ENCODE measurements at regions not wholly inside any gene's neighbourhood (a gene's known extent, or its start where the extent isn't known, plus 50 kb on each side); places are given as distances from the start of the nearest gene placed in this dataset.
A peak's percentile ranks its signal among the peaks of the same experiment; 100 is the strongest.
"Not testable (repeated sequence)": the region's sequence is repeated elsewhere in the genome, so short reads cannot be mapped to it uniquely, and the experiment has no call there.

DNA sequence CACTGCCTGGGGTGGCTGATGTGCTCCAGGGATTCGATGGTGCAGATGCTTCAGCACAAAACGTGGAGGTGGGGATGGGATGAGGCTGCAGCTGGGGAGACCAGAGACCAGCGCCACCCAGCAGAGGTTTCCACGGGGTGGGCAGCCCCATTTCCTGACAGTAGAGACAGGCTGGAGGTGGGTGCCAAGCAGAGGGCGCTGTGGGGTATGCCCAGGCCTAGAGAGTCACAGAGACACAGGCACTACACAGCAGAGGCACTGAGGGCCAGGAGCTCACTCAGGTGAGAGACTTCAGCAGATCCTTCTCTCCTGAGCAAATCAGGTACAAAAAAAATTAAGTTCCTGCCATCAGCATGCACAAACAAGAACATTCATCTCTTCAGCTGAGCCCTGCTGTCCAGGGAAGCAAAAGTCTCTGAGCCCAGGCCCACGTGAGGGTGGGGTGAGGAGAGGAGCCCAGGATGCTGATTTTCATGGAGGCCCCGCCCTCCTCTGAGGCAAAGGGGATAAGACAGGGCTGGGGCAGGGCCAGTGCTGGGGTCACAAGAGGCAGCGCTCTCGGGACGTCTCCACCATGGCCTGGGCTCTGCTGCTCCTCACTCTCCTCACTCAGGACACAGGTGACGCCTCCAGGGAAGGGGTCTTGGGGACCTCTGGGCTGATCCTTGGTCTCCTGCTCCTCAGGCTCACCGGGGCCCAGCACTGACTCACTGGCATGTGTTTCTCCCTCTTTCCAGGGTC lies 53.1 kb downstream of the GGTLC2 start:
- no peak for DNase-seq (ENCODE audit: low read depth, low spot score)

DNA sequence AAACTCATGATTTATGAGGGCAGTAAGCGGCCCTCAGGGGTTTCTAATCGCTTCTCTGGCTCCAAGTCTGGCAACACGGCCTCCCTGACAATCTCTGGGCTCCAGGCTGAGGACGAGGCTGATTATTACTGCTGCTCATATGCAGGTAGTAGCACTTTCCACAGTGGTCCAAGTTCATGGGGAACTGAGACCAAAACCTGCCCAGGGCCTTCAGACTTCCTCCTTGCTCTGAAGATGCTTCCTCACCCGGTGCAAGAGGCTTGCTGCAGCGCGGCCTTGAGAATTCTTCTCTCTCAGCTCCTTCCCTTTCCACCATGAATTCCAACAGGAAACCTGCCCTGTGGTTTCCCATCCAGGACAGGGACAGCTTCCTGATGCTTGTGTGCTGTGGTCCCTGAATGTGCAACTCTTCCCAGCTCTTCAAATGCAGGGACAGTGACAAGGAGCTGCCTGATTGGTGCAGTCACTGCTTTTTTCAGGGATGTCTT lies 53.9 kb downstream of the GGTLC2 start:
- DNase-seq (ENCODE audit: low read depth, low spot score) = no peak

DNA sequence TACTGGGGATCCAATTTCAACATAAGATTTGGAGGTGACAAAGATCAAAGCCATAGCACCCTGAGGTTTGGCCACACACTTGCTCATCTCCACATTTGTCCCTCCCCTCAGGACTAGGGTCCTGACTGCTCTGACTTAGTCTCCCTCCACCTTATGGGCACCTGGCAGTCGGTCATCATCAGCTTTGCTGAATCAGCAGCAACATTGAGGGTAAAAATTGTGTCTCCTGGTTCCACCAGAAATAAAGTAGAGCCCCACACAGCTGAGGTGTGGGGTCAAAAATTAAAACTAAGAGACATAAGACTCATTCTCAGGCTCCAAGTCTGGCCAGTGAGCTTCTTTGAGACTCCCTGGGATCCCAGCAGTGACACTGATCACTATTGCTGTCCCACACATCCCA lies 56.2 kb downstream of the GGTLC2 start:
- no peak for DNase-seq (ENCODE audit: low read depth, low spot score)

DNA sequence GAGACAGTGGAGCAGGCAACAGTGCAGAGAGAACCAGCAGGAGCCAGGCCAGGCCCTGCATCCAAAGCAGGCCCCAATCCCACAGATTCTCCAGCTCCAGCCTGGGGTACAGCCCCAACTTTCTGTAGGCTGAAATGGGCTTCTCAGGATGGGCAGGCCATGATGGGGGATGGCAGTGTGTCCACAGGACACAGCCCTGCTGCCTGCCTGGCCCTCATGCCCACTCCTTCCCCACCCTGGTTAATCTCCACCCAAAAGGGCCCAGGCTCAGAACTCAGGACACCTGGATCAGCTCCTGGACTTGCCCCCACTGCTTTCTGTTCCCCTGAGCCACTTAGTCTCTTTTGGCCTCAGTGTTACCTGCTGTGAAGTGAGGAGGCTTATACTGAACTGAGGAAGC lies 57.1 kb downstream of the GGTLC2 start:
- DNase-seq (ENCODE audit: low read depth, low spot score) = not testable (repeated sequence)

DNA sequence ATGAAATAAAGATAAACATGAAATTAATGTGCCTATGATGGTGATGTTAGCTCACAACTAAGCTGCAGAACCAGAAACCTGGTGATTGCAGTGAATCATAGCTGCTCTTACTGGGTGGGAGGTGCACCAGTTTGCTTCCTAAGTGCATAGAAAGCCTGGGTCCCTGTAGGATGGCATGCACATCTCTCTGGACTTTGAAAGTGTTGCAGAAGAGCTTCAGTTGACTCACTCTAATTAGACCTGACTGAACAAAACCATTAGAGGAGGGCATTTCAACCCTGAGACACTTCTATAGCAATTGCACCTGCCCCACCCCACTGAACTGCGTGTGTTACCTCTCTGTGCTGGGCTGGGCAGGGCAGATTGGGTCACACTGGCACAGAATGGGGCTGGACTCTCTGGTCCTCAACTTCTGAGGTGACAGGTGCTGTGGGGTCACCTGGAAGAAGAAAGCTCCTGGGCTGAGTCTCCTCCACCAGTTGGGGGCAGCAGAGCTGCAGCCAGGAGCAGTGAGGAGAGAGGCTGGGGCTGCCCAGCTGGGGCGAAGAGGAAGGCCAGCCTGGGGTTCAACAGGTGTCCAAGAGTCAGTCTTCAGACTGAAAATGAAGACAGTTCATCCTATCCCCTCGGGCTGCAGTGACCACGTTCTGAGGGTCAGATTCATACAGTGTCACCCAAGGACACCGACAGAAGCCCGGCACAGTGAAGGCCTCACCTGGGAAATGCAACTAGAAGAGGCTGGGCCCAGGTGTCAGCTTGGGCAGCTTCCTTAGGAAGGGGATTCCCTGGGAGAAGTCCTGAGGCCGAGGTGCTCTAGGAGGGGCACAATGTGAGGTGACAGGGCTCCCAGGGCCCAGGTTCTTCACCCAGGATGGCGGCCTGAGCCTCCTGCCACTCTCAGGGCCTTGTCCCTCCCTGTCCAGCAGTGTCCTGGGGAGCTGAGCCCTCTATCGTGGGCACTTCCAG lies 58.1 kb downstream of the GGTLC2 start:
- no peak for DNase-seq (ENCODE audit: low read depth, low spot score)

DNA sequence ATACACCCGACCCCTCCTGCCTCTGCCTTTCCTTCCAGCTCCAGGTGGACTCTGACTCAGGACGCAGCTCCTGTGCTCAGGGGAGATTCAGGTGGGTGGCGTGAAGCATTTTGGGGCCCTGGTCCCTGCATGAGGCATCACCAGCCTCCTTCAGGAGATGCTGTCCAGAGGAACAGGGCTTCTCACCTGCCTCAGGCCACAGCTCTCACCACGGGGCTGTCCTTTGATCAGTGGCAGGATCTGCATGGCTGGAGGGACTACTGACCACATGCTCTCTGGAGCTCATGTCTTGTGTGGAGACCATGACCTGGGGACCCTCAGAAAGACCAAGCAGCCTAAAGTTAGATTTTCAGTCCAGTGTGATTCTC lies 58.8 kb downstream of the GGTLC2 start:
- DNase-seq (ENCODE audit: low read depth, low spot score) = no peak

DNA sequence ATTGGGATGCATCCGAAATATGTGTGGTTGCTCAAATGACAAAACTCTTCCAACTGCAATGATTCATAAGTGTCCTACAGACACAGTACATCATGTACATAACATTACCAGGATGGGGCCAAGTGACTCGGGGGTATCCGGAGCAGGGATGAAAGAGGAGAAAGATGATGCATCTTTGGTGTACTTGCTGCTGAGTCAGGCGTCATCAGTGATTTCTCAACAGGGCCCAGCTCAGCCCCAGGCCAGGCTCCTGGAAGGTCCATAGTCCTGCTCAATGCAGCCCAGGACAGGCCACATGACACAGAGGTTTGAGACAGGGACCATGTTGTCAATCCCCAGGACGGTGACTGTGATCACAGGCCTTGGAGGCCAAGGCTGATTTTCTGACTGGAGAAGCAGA lies 59.3 kb downstream of the GGTLC2 start:
- DNase-seq (ENCODE audit: low read depth, low spot score) = no peak

DNA sequence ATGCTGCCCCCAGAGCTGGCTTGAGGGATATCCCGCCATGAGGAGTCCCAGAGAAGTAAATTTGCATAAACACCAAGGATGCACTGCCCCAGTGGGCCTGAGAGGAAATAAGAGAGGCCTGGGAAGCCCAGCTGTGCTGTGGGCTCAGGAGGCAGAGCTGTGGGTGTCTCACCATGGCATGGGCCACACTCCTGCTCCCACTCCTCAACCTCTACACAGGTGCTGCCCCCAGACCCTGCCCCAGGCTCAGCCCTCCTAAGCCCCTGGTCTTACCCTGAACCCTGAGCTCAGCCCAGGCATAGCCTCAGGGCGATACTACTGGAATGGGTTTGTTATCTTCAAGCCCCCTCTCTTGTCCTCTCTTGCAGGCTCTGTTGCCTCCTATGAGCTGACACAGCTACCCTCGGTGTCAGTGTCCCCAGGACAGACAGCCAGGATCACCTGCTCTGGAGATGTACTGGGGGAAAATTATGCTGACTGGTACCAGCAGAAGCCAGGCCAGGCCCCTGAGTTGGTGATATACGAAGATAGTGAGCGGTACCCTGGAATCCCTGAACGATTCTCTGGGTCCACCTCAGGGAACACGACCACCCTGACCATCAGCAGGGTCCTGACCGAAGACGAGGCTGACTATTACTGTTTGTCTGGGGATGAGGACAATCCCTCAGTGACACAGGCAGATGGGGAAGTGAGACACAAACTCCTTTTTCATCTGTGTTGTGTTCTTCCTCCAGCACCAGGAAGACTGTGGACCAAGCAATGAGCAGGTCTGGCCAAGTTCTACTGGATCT lies 59.9 kb downstream of the GGTLC2 start:
- DNase-seq (ENCODE audit: low read depth, low spot score) = no peak

DNA sequence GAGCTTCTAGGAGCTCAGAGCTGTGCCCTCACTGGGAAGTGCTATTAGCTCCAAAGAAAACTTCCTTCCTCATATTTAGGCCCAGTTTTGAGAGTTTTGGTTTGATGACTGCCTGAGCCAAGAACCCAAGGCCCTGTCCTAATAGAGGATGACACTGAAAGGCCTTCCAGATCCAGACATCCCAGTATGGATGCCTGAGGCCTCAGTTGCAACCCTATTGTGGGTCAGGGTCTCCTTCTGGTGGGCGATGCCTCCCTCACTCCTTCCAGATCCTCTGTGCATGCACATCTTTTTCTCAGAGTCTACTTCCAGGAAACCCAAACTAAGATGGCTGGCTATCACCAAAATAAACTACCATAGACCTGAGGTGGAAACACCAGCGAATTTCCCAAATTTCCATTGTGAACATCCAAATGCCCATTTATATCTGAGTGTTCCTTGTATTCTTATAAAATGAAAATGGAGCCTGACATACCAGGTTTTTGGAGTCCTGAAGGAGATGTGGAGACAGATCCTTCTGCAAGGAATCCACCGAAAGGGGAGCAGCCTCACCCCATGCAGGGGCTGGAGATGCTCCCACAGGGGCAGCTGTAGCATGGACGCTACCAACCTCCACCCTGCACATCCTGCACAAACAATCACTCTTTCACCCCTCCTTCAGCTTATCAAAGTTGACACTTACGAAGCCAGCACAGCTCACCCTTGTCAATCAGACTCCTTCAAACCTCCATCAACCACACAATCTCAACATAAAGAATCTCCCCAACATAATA lies 61.1 kb downstream of the GGTLC2 start:
- DNase-seq (ENCODE audit: low read depth, low spot score) = no peak

DNA sequence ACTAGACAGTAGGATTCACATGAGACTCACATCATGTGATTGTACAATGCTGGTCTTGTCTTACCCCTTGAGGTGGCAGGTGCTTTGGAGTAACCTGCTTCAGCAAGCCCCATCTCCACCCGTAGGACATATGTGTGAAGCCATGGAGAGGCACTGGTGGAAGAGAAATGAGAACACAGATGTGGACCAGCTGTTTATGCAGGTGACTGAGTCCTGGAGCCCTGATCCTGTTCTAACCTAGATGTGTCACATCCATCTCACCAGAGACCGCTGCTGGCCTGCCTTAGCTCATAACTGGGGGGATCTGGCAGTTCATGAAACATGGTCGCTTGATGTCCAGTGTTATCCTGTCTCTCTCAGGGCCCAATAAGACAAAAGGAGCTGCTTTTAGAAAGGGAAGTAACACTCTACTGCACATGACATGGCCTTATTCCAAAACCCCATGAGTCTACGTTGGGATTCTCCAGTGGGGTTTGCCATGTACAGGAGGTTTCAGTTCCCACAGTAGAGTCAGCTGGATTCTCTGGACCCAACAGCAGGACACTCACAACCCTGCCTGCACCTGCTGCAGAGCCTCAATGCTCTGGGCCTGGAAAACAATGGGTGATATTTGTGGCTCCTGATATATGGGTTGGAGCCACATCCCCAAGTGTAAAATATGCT lies 62.0 kb downstream of the GGTLC2 start:
- DNase-seq (ENCODE audit: low read depth, low spot score) = no peak

DNA sequence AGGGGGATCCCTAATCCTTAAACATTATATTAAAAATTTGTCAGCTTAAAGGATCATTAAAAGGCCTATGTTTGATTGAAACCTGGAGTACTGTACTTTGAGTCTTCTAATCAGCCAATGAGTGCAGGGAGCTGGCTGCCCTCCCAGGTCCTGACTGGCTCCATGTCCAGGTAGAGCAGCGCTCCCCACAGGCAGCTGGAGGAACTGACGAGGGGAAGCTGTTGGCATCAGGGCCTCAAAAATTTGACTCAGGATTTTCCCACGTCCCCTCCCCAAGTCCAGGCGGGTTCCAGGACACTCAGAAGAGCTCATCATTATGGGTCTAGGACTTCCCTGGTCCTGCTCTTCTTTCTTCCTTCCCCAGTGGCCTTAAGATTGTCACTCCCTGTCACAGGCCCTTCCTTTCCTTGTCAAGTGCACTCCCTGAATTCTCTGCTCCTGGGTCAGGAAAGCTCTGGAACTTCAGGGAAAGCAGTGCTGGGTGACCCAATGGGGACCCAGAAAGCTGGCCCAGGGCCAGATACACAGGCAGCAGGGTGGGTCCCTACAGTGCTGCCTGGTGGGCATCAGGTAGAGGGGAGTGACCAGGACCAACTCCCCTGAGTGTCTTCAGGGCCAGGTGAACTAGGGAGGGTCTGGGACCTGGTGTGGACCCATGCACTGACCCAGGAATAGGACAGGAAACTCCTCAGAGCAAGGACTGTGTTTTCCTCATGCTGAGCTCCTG lies 65.5 kb downstream of the GGTLC2 start:
- DNase-seq (ENCODE audit: low read depth, low spot score) = no peak

DNA sequence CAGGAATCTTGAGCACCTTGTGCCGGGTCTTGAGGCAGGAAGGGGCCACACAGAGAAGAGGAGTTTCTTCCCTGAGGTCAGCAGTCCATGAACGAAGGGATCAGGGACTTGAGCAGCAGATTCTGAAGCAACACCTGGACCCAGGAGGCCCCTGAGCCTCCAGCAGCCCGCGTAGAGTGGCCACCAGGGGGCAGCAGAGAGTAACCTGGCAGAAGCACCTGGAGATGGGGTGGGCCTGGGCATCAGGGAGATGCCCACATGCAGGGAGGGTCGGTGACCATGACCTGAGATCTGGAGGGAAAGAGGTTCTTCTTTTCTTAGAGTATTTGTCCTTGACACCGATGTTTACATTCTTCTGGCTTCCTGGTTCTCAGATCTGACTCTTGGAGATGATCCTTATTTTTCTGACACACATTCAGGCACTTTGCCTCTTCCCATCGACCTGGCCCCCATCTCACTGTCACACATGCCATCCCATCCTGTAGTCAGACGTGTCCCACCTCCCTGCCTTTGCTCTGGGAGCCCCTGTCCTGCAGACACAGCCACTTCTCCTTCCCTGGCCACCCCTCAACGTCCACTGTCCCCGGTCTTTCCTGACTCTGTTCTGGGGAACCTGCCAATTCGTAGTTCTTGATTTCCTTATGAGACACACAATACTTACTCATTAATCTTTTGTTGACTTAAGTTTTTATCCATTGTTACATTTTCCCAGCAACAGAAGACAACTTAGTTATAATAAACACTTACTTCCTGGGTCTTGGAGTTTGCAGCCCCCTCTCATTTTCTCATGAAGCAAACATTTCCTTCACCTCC lies 66.5 kb downstream of the GGTLC2 start:
- peak; percentile 52 for DNase-seq (ENCODE audit: low read depth, low spot score)

DNA sequence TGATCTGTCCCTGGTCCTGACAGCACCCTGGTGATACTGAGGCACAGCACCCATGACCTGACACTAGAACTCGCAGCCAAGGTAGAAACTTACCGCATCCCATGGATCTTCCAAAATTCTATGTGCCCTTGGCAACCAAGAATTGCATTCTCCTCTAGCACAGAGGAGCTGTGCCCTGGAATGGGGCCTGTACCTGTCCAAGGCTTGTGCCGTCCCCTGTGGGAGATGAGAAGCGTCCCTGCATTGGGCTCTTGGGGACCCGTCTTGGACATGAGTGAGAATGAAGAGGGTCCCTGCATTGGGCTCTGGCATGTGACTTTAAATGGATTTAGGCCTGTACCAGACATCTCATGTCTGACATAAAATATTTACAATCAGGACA lies 67.1 kb downstream of the GGTLC2 start:
- no peak for DNase-seq (ENCODE audit: low read depth, low spot score)

DNA sequence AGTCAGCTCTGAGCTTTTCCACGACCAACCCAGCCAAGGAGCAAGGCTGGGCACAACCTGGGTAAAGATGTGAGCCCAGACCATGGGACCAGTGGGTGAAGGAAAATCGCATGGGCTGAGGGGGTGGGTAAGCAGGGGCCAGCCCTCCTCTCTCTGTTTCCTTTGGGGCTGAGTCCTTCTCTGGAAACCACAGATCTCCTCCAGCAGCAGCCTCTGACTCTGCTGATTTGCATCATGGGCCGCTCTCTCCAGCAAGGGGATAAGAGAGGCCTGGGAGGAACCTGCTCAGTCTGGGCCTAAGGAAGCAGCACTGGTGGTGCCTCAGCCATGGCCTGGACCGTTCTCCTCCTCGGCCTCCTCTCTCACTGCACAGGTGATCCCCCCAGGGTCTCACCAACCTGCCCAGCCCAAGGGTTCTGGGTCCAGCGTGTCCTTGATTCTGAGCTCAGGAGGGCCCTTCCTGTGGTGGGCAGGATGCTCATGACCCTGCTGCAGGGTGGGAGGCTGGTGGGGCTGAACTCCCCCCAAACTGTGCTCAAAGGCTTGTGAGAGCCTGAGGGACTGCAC lies 67.8 kb downstream of the GGTLC2 start:
- DNase-seq (ENCODE audit: low read depth, low spot score) = no peak

DNA sequence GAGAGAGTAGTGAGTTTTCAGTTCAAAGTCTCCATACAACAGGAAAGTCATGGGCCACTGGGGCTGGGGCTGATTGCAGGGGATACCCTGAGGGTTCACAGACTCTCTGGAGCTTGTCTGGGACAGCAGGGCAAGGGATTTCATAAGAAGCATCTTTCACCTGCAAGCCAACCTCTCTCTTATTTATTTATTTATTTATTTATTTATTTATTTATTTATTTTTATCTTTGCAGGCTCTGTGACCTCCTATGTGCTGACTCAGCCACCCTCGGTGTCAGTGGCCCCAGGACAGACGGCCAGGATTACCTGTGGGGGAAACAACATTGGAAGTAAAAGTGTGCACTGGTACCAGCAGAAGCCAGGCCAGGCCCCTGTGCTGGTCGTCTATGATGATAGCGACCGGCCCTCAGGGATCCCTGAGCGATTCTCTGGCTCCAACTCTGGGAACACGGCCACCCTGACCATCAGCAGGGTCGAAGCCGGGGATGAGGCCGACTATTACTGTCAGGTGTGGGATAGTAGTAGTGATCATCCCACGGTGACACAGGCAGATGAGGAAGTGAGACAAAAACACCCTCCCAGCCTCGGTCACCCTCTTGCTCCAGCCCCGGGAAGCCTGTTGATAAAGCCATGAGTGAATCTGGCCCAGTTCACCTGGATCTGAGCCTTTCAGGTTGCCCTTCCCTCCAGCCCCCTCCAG lies 68.4 kb downstream of the GGTLC2 start:
- DNase-seq (ENCODE audit: low read depth, low spot score) = no peak

DNA sequence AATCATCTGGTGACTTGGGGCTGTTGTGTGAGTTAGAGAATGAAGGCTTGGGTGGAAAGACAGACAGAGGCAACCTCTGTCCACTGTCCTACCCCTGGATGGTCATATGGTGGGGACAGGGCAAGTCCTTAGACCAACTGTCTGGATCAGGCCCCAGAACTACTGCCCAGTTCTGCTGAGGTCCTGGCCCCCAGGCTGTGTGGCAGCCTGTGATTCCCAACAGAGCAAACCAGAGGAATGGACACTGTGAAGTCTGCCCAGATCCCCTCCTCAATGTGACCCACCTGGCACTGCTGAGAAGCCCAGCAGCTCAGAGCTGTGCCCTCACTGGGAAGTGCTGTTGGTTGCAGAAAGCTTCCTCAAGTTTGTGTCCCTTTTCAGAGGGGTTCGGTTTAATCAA lies 69.0 kb downstream of the GGTLC2 start:
- no peak for DNase-seq (ENCODE audit: low read depth, low spot score)

DNA sequence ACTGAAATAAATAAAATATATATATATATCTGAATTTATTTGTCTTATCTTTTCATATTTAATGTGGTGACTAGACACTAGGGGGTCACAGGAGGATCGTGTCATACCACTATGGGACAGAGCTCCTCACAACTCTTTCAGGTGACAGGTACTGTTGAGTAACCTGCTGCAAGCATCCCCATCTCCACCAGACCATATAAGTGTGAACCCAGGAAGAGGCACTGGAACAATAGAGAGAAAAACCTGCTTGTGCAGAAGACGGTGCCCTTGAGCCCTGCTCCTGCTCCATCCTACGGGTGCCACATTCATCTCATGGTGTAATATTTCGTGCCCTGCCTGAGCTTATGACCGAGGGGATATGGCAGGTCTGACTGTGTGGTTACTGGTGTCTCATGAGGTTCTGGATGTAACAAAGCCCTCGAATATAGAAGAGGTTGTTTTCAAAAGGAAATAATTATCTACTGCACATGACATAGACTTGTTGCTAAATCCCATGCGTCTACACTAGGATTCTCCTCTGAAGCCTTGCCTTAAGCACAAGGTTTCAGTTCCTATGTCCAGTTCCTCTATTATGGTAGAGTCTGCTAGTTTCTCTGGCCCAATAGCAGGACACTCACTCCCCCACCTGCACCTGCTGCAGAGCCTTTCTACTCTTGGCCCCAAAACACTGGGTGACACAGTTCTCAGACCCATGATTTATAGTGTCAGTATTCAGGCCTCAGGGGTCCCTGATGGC lies 70.4 kb downstream of the GGTLC2 start:
- no peak for DNase-seq (ENCODE audit: low read depth, low spot score)
